HG02852 (cell line): ENCODE measurements at regions not wholly inside any gene's neighbourhood (a gene's known extent, or its start where the extent isn't known, plus 50 kb on each side); places are given as distances from the start of the nearest gene placed in this dataset.
"Not testable (repeated sequence)": the region's sequence is repeated elsewhere in the genome, so short reads cannot be mapped to it uniquely, and the experiment has no call there.

Experiments
- ATAC-seq: cut with Tn5 transposase; IDR thresholded peaks from one replicate; pipeline ENCODE4 v1.9.1; 2021; ENCODE audit warnings: mild to moderate bottlenecking, moderate library complexity; ENCODE audit not compliant: unreplicated experiment

DNA sequence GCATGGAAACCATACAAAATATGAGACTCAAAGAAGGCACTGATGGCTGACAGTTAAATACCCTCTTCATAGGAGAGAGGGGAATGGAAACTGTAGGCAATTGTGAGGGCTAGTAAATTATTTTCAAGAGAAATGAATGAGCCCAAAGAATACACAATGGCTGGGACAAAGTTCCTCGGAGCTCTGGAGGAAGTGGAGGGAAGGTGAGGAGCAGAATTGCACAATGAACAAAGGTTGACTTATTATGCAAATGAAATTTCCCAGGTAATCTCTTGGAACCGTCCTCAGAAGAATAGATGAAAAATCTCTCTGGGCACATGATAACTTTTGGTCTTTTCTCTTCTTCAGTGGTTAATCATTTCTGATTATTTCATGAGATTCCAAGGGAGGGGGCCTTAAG is 202.6 kb upstream of the VCX start:
- no peak for ATAC-seq

DNA sequence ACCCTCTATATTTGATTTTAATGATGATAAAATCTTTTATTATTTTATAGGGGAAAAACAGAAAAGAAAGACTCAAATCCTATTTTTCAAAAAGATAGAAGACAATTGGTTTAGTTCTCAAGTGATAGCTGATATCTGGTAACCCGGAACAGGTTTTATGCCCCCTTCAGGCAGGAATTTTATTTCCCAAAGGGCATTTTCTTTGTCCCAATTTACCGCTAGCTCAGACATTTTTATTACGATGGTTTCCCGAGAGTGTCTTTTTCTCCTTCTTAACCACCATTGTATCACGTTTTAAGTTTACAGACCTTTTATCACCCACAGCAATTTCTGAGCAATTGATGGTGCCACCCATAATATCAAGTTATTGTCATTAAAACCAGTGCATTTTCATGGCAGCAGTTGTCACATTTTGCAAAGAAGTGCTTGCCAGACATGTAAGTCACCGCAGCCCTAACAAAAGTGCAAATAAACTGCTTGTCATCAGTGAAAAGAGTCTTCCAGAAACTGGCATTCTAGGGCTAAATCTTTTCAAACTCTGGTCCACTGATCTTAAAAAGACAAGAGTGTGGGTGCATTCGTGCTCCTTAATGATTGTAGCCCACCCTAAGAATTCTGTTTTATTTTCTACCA is 204.8 kb upstream of the VCX start:
- no peak for ATAC-seq

DNA sequence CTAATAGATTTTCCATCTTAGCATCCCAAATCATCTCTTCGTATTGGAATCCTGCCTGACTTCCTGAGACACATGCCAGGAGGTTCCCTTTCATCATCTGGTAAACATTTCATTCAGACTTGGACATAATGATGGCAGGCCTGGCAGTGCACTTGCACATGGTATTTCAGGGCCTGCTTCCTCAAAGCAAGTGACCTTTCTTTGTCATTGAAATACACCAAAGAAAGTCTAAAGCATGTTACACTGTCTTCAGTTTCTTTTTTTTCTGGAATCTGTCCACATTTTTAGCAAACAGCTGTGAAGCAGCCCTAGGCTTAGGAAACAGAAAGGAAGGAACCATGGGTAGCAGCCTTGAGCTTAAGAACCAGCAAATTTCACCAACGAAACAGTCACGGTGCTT is 205.9 kb upstream of the VCX start:
- ATAC-seq = no peak

GRCh38 chrX:7635604-7636003 is 207.4 kb upstream of the VCX start:
- ATAC-seq = no peak

DNA sequence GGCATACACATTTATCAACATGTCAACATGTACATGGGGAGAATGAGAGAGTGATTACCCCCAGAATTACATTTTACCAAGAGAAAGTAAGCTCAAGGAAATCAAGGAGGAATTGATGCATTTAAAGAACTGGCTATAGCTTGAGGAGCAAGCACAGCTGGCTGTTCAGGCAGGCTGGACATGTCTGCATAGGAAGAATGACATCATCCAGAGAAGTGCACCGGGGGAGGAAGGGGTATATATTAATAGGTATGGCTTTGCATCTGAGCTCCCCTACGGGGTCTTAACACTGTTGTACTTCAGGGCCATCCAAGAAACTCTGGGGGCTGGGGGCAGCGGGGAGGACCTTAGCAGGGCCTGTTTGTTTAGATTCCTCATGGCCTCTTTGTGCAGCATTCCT is 222.4 kb upstream of the VCX start:
- ATAC-seq = no peak

DNA sequence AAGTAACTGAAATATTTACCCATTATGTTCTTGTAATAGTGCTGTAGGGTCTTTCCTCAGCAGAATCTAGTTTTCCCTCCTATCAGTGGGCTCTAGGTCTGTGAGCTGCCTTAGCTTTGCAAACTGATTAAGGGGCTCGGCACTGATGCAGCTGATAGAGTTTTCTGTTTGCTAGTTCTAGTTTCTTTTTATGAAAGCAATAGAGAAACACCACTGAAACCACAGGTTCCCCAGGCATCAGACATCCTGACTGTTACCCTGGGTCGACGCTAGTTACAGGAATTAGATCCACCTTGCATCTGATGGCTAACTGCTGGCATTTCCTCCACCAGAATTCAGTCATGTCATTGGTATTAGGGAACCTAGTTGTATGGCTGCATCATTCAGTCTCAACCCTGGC is 225.0 kb upstream of the VCX start:
- no peak for ATAC-seq

GRCh38 chrX:7614616-7615015 is 228.4 kb upstream of the VCX start:
- no peak for ATAC-seq

GRCh38 chrX:7608625-7609024 is 234.3 kb upstream of the VCX start:
- ATAC-seq = not testable (repeated sequence)

- ATAC-seq = no peak
Measured at GRCh38 chrX:7606039-7606652, 236.8 kb upstream of the VCX start.

DNA sequence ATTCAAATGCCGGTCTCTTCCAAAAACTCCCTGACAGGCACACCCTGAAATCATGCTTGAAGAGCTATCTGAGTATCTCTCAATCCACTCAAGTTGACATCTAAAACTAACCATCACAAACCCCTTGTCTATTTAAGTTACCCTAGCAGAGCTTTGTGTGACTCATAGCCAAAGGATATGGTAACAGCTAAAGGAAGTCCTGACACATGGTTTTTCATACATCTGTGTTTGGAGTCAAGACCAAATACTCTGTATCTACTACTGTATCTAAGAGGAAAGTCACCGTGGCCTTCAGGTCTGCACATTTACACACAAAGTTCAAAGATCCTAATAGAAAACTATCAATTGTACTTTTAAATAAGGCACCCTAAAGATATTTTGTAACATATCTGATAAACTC is 239.6 kb upstream of the VCX start:
- ATAC-seq = no peak

DNA sequence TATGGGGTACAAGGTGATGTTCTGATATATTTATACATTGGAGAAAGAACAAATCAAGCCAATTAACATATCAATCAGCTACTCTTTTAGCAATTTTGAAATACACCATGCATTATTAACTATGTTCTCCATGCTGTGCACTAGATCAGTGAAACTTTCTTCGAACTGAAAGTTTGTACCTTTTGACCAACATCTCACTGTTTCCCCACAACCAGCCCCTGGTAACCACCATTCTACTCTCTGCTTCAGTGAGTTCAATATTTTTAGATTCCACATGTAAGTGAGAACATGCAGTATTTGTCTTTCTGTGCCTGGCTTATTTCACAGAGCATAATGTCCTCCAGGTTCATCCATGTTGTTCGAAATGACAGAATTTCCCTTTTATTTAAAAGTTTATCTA is 246.1 kb upstream of the VCX start:
- no peak for ATAC-seq

GRCh38 chrX:7593370-7593769 is 249.6 kb upstream of the VCX start:
- ATAC-seq = not testable (repeated sequence)

- peak; percentile 86 for ATAC-seq
Measured at GRCh38 chrX:7586126-7586525, 256.8 kb upstream of the VCX start.

DNA sequence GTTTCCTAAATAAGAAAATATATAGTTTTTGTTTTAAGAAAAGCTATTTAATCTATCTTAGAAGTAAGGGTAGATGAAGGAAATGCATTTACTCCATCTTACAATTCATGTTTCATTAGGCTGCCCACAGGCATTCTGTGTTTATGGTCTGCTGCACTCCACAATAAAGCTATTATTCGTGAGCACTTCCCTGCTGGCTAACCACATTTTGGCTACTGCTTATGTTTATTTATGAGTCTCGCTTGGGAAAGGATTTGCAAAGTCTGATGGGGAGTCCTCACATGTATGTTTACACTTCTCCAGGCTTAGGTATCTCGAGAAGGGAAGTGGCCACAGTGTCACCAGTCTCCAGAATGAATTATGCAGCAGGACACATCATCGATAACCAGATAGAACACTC is 260.8 kb upstream of the VCX start:
- ATAC-seq = no peak

DNA sequence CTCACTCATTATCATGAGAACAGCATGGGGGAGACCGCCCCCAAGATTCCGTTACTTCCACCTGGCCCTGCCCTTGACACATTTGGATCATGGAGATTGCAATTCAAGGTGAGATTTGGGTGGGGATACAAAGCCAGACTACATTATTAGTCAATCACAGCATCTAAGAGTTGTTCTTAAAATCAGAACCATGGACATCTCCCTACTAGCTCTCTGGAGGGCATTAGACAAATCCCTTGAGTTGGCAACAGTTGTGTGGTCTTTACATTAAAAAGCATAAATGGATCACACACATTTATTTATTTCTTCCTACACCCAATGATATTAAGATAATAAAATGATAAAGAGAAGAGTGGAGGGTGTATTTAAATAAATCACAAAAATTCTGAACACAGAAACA is 262.8 kb upstream of the VCX start:
- no peak for ATAC-seq

DNA sequence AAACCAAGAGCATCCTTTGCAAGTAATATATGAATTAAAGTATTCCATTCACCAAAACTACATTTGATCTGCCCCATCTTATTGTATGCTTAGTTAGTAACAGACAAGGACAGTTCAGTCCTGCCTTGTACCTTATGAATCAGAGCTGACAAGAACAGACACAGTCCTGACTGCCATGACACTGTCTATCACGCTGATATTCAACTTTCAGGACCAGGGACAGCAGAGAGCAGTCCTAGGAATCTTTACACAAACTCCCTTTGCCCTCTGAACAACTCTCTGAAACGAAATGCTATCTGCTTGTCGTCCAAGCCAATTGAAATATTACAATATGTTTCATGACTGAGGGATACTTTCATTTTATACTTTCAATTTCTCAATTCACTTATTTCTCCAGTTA is 268.6 kb upstream of the VCX start:
- ATAC-seq = no peak

DNA sequence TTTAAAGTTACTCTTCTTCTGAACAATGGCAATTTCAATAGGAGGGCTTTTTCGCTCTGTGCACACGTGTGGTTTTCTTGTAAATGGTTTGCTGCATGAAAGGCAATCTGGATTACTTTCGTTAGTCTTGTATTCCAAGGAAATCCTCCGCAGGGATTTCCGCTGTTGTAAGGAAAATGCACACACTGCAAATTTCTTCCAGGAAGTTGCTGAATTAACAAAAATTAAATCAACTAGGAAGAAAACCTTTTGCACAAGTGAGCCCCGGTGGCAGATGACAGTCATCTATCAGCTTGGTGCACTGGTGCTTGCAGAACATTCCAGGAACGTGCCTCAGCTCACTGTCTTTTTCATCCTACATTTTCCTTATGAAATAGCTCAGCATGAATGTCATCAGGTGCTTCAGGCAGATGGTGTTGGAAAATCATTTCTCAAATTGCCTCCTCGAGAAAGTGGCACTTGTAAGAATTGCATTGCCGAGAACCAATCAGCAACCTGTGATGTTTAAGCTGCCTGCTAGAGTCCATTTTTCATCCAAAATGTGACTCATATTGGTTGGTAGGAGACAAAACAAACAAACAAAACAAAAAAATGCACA is 272.4 kb upstream of the VCX start:
- ATAC-seq = no peak

DNA sequence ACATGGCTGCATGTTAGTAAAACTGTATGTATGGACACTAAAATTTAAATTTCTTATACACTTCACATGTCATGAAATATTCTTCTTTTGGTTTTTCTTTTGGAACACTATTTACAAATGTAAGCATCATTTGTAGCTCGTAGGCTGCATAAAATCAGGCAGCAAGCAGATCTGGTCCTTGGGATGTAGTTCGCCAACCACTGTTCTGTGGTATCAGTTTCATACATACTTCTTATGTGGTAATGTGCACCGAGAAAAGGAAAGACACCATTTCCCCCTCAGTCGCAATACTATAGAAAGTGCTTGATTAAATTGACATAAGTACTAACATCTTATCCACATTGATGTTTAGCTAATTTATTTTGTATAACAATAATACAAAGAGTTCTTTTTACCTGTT is 274.4 kb upstream of the VCX start:
- ATAC-seq = no peak

- no peak for ATAC-seq
Measured at GRCh38 chrX:7568130-7568529, 274.8 kb upstream of the VCX start.

- ATAC-seq = no peak
Measured at GRCh38 chrX:7552760-7553159, 290.2 kb upstream of the VCX start.

GRCh38 chrX:7546551-7547080 is 296.4 kb upstream of the VCX start:
- no peak for ATAC-seq

DNA sequence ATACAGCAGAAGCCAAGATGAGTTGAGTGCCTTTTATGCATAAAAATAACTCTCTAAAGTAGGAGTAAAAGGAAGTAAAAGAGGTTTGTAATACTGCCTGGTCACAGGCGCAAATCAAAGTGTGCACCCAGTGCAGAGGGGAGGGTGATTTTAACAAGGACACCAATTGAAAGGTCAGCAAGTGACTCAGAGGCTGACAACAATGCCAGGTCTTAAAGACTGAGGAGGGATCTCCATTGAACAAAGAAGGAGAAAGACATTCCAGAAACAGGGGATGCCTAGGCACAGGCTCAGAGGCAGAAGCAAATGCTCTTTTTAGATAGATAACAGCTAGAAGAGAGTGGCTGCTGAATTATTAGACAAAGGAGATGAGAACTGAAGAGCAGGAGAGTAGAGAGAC is 297.4 kb upstream of the VCX start:
- ATAC-seq = no peak
